NCI-H774 (cell line): ENCODE measurements at regions not wholly inside any gene's neighbourhood (a gene's known extent, or its start where the extent isn't known, plus 50 kb on each side); places are given as distances from the start of the nearest gene placed in this dataset.
"Not testable (repeated sequence)": the region's sequence is repeated elsewhere in the genome, so short reads cannot be mapped to it uniquely, and the experiment has no call there.

Experiments used
- DNase-seq: peaks from one replicate; lab custom pipeline; 2025; lab: John Stamatoyannopoulos, UW

DNA sequence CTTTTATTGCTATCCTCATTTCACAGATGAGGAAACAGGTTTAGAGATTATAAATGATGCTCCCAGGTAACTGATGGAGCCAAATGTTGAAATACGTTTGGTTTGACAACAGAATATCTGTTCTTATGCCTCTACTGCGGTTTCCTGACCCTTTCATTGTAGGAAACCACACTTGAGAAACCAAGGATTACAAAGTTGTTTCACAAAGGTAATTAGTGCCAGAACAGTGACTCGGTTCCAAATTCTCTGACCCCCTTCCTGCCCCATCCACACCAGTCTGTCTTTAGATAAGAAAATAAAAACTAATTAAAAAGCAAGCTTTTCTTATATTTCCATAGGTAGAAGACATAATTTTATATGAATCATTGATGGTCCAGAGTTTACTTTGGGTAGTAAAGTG, 393.7 kb upstream of the MBL2 start:
- DNase-seq = no peak

DNA sequence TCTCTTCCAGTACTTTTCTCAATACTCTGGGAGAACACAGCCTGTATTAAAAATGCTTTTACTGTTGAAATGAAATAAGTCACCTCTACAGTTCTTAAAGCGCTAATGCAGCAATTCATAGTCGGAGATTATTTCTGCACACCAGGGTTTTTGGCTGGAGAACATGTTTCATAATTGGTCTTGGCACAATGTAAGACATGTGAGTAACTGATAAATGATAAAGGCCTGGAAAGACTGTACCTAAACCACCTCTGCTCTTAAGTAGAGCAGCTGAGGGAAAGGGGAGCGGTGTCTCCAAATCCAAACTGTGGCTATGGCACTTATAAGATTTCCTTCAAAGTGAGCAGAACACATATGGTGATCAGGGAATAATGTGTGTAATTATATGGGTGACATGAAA, 390.3 kb upstream of the MBL2 start:
- DNase-seq = no peak

DNA sequence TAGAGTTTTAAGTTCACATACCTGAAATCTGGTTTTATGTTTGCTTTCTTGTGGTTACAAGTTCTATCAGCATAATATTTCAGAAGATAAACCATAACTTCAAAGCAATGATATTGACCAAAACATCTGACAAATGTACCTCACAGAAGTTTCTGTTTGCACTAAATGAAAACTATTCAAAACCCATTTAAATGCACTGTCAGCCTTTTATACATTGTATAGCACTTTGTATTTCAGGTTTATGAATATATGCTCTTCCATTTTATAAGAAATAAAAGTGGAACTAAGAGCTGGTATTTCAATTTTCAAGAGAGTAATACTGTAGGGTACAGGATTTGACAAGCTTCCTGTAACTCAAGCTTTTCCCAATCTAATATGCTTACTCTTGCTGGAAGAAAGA, 388.6 kb upstream of the MBL2 start:
- DNase-seq = no peak

DNA sequence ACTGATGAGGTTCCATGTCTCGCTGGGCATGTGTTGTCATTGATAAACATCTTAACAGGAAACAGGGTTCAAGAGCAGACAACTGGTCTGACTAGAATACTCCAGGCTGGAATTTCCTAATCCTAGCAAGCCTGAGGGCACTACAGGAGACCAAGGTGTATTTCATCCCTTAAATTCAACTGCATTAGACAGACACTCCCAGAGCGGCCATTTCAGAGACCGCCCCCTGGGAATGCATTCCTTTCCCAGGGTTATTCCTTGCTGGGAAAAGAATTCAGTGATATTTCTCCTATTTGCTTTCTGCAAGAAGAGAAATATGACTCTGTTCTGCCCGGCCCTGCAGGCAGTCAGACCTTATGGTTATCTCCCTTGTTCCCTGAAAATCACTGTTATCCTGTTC, 383.1 kb upstream of the MBL2 start:
- DNase-seq = not testable (repeated sequence)

DNA sequence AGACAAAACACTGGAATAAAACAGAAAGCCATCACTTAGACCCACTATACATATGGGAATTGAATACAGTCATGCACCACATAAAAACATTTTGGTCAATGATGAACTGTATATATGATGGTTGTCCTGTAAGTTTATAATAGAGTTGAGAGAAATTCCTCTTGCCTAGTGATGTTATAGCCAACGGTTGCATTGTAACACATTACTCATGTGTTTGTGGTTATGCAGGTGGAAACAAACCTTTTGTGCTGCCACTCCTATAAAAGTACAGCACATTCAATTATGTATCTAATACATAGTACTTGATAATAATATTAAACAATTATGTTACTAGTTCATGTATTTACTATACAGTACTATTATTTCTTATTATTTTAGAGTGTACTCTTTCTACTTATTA, 381.2 kb upstream of the MBL2 start:
- DNase-seq = no peak

DNA sequence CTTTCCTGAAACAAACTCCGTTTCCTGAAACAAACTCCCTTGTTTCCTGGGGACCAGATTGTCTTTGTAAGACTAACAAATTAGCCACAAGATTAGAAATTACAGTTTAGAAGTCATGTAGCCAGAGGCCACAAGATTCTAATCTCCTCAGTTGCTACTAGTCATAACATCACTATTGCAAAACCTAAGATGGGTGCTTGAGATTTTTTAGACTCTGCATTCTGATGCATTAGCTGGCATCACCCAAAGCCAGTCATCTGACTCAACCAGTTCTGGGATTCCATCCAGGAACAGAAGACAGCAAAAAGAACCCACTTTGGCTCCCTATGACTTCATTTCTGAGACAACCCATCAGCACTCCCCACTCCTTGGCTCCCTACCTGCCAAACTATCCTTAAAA, 367.9 kb upstream of the MBL2 start:
- DNase-seq = no peak

DNA sequence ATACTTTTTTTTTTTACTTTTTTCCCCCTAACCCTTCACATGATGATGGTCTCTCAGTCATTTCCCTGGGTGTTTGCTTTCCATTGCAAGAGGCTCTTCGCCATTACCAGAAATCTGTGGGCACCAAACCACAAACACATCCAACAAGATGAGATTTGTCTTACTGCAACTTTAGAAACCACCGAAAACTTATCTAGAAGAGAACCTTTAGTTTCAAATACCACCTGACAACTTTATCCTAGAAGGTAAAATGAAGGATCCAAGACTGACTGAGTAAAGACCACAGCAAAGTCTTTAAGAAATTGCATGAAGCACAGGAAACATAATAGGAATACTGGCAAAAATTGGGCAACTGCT, 363.3 kb upstream of the MBL2 start:
- DNase-seq = no peak

DNA sequence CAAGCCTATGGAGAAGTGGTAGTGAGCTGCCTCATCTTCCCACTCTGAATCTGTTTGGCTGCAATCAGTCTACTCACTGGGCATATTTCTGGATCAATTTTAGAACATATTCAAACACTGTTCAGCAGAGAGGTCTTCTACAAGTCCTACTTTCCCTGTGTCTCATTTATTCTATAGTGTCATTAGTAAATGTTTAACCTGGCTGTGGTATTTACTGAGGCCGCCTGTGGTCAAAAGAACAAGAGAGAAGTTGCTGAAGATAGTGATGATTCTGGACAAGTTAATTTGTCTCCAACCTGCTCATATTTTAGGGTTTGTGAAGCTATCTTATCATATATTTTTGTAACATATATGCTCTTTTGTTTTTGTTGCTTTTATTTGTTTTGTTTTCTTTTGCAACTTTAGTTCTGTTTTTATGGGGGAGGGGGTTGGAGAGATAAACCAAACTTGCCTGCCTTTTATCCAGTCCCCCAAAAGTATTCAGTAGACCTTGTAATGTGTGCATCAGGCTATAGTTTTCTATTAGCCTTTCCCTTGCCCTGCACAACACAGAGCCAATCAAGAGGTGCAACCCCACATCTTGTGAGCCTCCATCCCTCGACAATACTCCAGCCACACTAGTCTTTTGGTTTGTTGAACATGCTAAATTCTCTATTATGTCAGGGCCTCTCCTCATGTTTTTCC, 362.8 kb upstream of the MBL2 start:
- no peak for DNase-seq

DNA sequence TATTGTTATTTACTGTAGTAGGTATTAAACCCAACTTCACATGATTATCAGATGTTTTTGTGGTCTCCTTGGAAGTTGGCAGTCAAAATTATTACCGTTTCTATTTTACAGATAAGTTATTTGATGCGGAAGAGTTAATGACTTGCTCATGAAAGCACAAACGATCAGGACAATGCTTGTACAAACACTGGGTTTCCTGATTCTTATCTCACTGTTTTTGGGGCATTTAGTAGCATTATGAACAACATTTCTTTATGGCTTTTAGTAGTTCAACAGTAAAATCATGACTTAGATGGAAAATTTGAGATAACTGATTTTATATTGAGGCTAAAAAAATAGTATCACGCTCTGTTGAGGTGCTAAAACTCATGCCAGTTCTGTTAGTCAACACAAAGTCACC, 361.5 kb upstream of the MBL2 start:
- no peak for DNase-seq

DNA sequence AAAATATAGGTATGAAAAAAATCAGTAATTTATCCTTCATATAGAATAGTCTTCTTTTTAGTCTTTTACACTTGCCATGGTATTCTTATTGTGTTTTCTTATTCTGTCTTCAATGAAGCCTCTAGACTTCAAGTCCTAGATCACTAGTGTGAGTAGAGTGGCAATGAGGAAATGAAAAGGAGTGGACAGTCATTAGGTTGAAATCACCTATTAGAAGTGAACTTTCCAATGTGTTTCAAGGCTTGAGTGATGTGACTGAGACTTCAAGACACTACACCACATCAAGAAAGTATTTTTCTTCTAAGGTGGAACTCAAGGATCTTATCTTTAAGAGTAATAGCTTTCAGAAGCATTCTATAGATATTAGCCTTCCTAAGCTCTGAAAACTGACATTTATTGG, 357.8 kb upstream of the MBL2 start:
- DNase-seq = no peak

DNA sequence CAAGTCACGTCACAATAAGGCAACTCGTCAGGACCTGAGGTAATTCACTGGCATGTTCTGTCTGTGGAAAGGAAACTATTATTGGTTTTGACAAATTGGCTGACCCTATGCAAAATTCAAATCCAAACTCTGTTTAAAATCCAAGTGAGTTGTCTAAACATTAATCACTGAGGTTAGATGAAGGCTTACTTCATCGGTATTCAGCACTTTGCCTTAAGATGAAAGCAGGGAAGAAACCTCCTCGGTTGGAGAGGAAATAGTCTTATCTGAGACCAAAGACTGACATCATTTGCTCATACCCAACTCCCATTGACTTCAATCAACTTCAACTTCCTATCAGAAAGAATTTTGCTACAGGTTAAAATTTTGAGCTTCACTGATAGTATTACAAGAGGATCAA, 355.1 kb upstream of the MBL2 start:
- no peak for DNase-seq

DNA sequence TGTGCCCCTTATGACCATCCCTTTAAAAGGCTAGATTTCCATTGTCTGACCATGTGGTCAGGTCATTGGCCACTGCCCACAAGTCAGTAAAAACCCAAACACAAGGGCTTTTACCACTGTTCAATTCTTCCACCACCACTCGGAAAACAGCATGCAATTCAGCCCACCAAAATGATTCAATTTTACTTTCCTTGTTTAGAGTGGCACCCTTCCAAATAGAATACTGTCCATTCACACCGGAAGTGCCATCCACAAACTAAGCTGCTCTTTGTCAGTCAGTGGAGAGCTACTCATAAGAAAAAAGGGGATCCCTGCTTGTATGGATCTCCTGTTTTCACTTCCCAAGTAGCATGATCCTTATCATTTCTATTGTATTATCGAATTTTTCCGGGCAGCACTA, 350.7 kb upstream of the MBL2 start:
- no peak for DNase-seq

DNA sequence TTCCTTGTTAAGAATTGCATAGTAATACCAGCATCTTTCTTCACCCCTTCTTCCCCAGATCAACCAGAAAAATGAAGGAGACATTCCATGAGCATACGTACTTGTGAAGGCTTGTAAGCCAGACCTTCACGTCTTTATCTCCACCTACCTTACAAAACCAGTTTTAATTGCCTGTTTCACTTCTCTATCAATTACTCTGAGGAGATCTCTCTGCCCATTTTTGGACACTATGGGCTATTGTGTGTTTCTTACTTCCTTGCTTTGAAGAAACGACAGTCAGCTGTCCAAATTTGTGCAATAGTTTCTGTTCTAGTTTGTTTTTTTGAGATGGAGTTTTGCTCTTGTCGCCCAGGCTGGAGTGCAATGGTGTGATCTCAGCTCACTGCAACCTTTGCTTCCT, 349.7 kb upstream of the MBL2 start:
- no peak for DNase-seq

DNA sequence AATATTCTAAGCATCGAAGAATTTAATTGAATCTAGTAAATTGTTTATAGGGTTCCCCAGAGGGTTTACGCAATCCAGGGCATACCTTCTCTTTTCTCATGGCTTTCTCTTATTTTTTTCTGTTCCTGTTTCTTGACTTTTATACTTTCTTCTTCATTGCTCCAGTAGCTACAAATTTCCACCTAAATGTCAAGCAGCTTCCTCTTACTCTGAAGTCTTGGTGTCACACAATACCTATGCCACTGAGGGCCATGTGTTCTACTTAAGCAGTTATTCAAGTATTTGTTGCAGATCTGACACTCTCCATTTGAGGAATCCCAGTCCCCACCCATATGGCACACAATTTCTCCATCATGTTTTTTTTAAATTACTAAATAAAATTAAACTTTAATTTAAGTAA, 343.1 kb upstream of the MBL2 start:
- no peak for DNase-seq

DNA sequence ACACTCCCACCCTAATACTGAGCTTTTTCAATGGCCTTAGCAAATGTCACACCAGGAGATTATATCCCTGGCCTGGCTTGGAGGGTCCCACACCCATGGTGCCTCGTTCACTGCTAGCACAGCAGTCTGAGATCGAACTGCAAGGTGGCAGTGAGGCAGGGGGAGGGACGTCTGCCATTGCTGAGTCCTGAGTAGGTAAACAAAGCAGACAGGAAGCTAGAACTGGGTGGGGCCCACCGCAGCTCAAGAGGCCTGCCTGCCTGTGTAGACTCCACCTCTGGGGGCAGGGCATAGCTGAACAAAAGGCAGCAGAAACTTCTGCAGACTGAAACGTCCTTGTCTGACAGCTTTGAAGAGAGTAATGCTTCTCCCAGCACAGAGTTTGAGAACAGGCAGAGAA, 338.9 kb upstream of the MBL2 start:
- no peak for DNase-seq

DNA sequence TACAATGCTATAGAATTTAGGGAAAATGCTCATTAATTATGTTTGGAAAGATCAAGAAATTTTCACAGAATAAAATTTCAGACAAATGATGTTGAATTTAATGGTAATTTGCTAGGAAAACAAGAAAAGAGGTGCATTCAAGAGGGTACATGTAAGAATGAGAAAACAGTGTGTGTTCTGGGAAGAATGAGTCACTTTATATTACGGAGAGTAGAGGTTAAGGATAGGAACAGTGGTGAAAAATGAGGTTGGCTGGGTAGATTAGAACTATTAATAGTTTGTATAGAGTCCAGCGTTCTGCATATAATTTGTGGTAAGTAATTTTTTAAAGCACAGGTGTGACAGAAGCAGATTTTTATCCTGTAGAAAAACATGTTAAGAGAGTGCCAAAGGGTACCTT, 336.7 kb upstream of the MBL2 start:
- DNase-seq = no peak

DNA sequence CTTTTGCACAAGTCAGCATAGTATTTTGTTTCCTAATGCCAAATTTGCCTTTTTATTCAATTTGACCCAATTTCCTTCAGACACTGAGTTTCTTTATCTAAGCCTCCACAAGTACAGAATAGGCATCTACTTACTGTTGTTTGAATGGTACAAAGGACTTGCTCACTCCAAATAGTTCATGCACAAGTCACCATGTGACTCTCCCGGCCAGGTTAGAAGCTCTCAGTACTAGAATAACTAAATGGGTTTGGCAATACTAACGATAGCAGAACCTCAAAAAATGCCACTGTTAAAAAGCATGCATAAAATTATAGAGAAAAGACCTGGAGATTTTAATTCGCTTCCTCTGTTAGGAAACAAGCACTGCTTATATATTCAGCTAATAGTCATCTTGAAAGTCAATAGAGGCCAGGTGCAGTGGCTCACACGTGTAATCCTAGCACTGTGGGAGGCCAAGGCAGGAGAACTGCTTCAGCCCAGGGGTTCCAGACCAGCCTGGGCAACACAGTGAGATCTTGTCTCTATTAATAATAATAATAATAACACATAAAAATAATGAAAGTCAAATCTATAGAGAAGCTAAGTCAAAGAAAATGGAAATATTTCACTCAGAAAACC, 335.8 kb upstream of the MBL2 start:
- no peak for DNase-seq

DNA sequence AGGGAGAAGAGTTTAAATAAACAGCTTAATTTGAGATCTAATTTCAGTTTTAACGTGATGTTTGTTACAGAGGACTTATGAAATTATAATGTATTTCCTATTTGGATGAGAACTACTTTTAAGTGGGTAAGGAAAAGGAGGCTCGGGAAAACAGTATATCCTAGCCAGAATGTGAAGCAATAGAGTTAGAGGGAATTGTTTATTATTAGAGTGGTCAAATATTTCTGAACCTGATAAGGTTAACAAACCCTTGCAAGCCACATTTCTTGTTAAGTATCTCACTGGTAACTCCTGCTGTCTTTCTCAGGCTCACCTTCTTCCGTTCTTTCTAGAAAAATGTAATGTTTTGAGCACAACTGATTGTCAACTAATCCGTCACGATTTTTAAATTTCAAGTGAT, 335.1 kb upstream of the MBL2 start:
- no peak for DNase-seq

DNA sequence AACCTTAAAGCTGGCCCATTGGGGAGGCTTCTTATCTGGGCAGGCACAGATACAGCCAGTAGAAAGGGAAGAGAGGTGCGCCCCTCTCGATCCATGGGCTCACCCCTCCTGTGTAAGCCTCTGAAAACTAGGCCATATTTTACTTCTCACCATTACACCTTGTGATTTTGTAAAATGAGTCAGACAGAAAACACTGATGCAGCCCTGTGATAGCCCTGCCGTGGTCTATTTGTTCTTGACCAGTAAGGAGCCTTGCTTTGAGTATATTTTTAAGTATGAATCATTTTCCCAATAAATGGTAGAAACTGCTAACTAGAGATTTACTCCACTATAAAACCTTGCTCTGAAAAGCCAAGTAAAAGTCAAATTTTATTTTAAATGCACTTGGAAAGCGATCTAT, 329.8 kb upstream of the MBL2 start:
- no peak for DNase-seq

DNA sequence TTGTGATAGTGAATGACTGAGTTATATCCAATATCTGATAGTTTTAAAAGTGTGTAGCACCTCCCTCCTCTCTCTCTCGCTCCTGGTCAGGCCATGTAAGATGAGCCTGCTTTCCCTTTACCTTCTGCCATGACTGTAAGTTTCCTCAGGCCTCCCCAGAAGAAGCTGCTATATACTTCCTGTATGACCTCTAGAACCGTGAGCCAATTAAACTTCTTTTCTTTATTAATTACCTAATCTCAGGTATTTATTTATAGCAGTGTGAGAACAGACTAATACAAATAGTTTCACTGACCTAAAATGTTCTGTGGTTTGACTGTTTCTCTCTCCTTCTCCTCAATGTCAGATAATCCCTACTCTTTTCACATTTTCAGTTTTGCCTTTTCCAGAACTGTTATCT, 321.3 kb upstream of the MBL2 start:
- DNase-seq = no peak

DNA sequence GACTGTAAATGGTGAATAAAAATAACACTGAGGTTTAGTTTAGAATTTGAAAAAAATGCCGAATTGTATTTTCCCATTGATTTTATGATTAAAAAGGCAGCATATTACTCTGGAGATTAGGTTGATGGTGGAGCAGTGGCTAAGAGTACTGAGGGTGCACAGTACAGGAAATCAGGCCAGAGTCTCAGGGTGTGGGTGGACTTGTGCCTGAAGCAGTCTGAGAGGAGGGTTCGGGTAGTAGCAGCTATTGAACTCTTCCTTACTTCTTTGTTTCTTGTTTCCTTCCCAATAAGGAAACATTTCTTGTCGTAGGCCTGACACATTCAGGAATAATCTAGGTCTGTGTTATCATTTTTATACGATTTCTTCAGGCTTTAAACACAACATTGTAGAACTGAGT, 319.0 kb upstream of the MBL2 start:
- no peak for DNase-seq

DNA sequence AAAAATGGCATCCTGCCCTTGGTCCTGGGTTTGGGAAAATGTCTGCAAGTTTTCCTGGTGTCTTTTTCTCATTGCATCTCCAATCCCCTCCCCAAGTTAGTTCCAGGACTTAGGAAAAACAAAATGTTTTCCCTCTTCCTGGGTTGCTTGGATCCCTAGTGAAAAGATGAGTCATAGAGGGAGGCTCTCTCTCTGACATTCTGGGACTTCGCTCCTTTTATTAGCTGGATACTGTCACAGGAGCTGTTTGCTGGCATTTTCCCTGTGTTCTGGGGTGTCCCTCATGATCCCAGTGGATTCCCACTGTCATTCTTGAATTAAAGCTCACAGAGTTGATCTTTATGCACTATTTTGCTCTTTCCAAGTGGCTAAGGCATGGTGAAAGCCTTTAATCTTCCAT, 316.4 kb upstream of the MBL2 start:
- no peak for DNase-seq

DNA sequence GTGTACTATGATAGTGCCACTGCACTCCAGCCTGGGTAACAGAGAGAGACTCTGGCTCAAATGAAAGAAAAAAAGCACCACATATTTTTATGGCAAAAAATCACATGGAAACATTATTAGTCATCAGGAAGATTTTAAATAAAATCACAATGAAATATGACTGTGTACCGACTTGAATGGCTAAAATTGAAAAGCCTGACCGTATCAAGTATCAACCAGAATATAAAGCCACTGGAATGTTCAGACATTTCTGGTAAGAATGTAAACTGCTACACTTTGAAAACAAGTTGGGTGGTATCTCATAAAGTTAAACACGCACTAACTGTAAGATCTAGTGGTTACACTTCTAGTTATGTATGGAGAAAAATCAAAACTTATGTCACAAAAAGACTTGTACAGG, 306.7 kb upstream of the MBL2 start:
- no peak for DNase-seq

DNA sequence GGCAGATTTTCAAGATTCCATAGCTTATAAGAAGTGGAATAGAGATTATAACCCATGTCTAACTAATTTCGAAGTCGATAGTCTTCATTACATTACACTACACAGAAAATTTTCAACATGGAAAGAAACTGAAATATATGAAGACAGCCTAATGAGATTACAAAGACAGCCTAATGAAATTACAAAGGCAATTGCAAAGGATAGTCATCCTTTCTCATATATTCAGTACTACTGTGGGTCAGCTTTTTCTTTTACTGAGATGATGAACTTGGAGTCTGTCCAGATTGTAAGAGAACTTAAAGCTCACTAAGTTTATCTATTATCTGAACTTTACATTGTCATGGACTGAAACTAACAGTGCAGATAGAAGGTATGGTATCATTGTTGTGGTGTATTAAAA, 304.4 kb upstream of the MBL2 start:
- DNase-seq = no peak

DNA sequence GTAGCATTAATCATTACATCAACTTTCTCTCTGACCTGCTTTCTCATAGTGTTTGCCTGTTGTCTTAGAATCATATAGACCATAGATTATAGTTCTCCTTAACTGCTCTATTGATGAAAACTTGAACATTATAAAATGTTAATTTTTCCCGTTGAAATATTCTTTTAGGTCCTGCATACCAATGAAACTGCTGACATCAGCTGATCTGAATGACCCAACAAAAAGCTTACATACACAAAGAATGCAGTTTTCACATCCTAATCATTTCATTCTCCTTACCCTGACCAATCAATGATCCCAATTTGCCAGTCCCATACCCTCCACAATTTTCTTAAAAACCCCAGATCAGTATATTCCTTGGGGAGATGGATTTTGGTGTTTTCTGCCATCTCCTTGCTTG, 302.9 kb upstream of the MBL2 start:
- DNase-seq = no peak
